Right lobe of liver (tissue), 6 donors: ENCODE measurements at regions not wholly inside any gene's neighbourhood (a gene's known extent, or its start where the extent isn't known, plus 50 kb on each side); places are given as distances from the start of the nearest gene placed in this dataset.
"Not testable (repeated sequence)": the region's sequence is repeated elsewhere in the genome, so short reads cannot be mapped to it uniquely, and the experiment has no call there.

ENCODE experiments used
- ATAC-seq, 4 donors: fragments of 200-7000 bp; cut with Tn5 transposase; one replicate each; pipeline ENCODE4 v1.9.1; 2020; ENCODE audit warnings: mild to moderate bottlenecking in 4 of 4, moderate library complexity in 4 of 4
- DNase-seq, 3 donors: peaks; one replicate each; pipeline ENCODE4 v3.0.0-alpha.2; 2020
- H3K27ac ChIP-seq, 3 donors: fragments of 200-600 bp; one replicate each; pipeline ENCODE4 v1.8.0; 2022
- H3K27me3 ChIP-seq, 2 donors: fragments of 200-600 bp; one replicate each; pipeline ENCODE4 v1.8.0; 2022
- H3K36me3 ChIP-seq, 4 donors: fragments of 200-600 bp; sonication (generic) in 1 of 4; one replicate each; pipeline versions ENCODE4 v1.5.1 to v1.8.0; 2017 to 2022; ENCODE audit warnings: control low read depth in 1 of 4
- H3K4me1 ChIP-seq, 4 donors: fragments of 200-600 bp; sonication (generic) in 1 of 4; one replicate each; pipeline versions ENCODE4 v1.5.1 to v1.8.0; 2017 to 2022; ENCODE audit warnings: control low read depth in 1 of 4
- H3K4me3 ChIP-seq, 3 donors: fragments of 200-600 bp; one replicate each; pipeline ENCODE4 v1.8.0; 2022
- H3K9me3 ChIP-seq, 4 donors: fragments of 200-600 bp; sonication (generic) in 1 of 4; one replicate each; pipeline versions ENCODE4 v1.5.1 to v1.8.0; 2017 to 2022; ENCODE audit warnings: control low read depth in 1 of 4
- CTCF ChIP-seq, 4 donors: fragments of 200-600 bp in 3 of 4; fragments of 450-650 bp in 1 of 4; IDR thresholded peaks; one replicate each; pipeline versions ENCODE4 v1.5.1 to v1.8.0; 2016 to 2022; ENCODE audit warnings: antibody characterized with exemption in 4 of 4, mild to moderate bottlenecking in 2 of 4
- POLR2A ChIP-seq: fragments of 450-650 bp; IDR thresholded peaks from one replicate; pipeline ENCODE4 v1.6.1; 2017; ENCODE audit warnings: antibody characterized with exemption, mild to moderate bottlenecking
- WGBS: methylation state at CpG from one replicate; pipeline ENCODE4 v1.1.6; 2018; ENCODE audit warnings: low coverage, low lambda C conversion rate; ENCODE audit not compliant: insufficient coverage; ENCODE audit errors: missing lambda C conversion rate; 5-methylcytosine and 5-hydroxymethylcytosine counted together
- intact Hi-C, 2 donors: fragments of 100-400 bp; cut with DNase I; formaldehyde crosslinking; loops; one replicate each; pipeline versions ENCODE4 v1.11.2 to v1.14.1; 2022
- donor health status: DM: no; HTN: yes; CAD: no.
- donor health status: DM: no; HTN: no; CAD: no.
- donor health status: DM: no; HTN: no; CAD: no.
- donor health status: DM: no; HTN: yes; CAD: no.
- donor health status: DM: no; HTN: yes; CAD: no.

GRCh38 chr3:76307556-76307955 lies 522.2 kb upstream of the ZNF717 start:
- no peaks in the 10 kb centered on the region for H3K36me3 ChIP-seq
- no peak for ATAC-seq

GRCh38 chr3:76308541-76308940 lies 523.2 kb upstream of the ZNF717 start:
- Histone ChIP-seq H3K27me3 (no peaks in the 10 kb centered on the region), H3K4me1 (no peaks in the 10 kb centered on the region), H3K36me3 (no peaks in the 10 kb centered on the region), H3K4me3 (no peak overlapping the region), H3K9me3 (no peaks in the 10 kb centered on the region), H3K27ac (no peak overlapping the region)
- DNase-seq (no peak), ATAC-seq (no peak)
- TF ChIP-seq CTCF (IDR thresholded peaks at IDR 0.05) (no peak), POLR2A (no peak)
- intact Hi-C loops = no loop called here

More at GRCh38 chr3:76307556-76307955, 522.2 kb upstream of the ZNF717 start:
- TF ChIP-seq POLR2A (no peak), CTCF (IDR thresholded peaks at IDR 0.05) (no peak)
- intact Hi-C loops = no loop called here
- Histone ChIP-seq H3K27me3 (no peaks in the 10 kb centered on the region), H3K27ac (no peak overlapping the region), H3K4me3 (no peak overlapping the region), H3K4me1 (no peaks in the 10 kb centered on the region), H3K9me3 (no peaks in the 10 kb centered on the region)
- 71% methylated on average over 3 of the region's 3 CpGs for WGBS
- no peak for DNase-seq

- H3K27ac ChIP-seq = no peak overlapping the region
- H3K4me3 ChIP-seq = no peak overlapping the region
- no peak for ATAC-seq
- WGBS = 54% methylated on average over 8 of the region's 8 CpGs
- TF ChIP-seq POLR2A (no peak), CTCF (IDR thresholded peaks at IDR 0.05) (no peak)
- H3K27me3 ChIP-seq = no peaks in the 10 kb centered on the region
- no peak for DNase-seq
- H3K4me1 ChIP-seq = no peaks in the 10 kb centered on the region
- intact Hi-C loops = no loop called here
- H3K36me3 ChIP-seq = no peaks in the 10 kb centered on the region
- no peaks in the 10 kb centered on the region for H3K9me3 ChIP-seq
These were observed 524.7 kb upstream of the ZNF717 start for GRCh38 chr3:76310089-76310488.

GRCh38 chr3:76310667-76311066 lies 525.3 kb upstream of the ZNF717 start:
- H3K9me3 ChIP-seq = no peaks in the 10 kb centered on the region
- H3K4me1 ChIP-seq = no peaks in the 10 kb centered on the region
- H3K27me3 ChIP-seq = no peaks in the 10 kb centered on the region
- TF ChIP-seq CTCF (IDR thresholded peaks at IDR 0.05) (no peak), POLR2A (no peak)
- no peak overlapping the region for H3K27ac ChIP-seq
- no peaks in the 10 kb centered on the region for H3K36me3 ChIP-seq
- intact Hi-C loops = no loop called here
- no peak for ATAC-seq
- WGBS = 40% methylated on average over 7 of the region's 7 CpGs
- no peak for DNase-seq
- no peak overlapping the region for H3K4me3 ChIP-seq

- no peaks in the 10 kb centered on the region for H3K36me3 ChIP-seq
- no peaks in the 10 kb centered on the region for H3K9me3 ChIP-seq
- TF ChIP-seq POLR2A = no peak
- TF ChIP-seq CTCF (IDR thresholded peaks at IDR 0.05) = no peak
- DNase-seq (no peak), ATAC-seq (no peak)
- no peak overlapping the region for H3K4me3 ChIP-seq
- H3K27ac ChIP-seq = no peak overlapping the region
- H3K27me3 ChIP-seq = no peaks in the 10 kb centered on the region
- intact Hi-C loops = no loop called here
- 24% methylated on average over 4 of the region's 4 CpGs for WGBS
- H3K4me1 ChIP-seq = no peaks in the 10 kb centered on the region
These were observed 526.6 kb upstream of the ZNF717 start for GRCh38 chr3:76311941-76312340.

- H3K27me3 ChIP-seq, H3K4me3 ChIP-seq, H3K9me3 ChIP-seq, H3K27ac ChIP-seq, ATAC-seq, H3K4me1 ChIP-seq, intact Hi-C loops, H3K36me3 ChIP-seq, DNase-seq: not testable (repeated sequence)
- 65% methylated on average over 6 of the region's 6 CpGs for WGBS
These were observed 530.6 kb upstream of the ZNF717 start for GRCh38 chr3:76315906-76316305.
